Endothelial cell of umbilical vein (primary cell): ENCODE measurements at regions not wholly inside any gene's neighbourhood (a gene's known extent, or its start where the extent isn't known, plus 50 kb on each side); places are given as distances from the start of the nearest gene placed in this dataset.

Experiments used
- BruUV-seq: library from RNA; stranded (reverse); fragments of 400-500 nt; replicated peaks from 2 replicates; lab custom pipeline; 2021; lab: Mats Ljungman, UMichigan
- CTCF ChIA-PET: fragments of 300-600, 350-600 bp; sonication (Branson Sonifier 250); formaldehyde crosslinking; loops from one replicate; lab custom pipeline; 2021; ENCODE audit warnings: antibody characterized with exemption, inconsistent platforms; lab: Charles Lee
- POLR2A ChIA-PET: fragments of 300-600, 350-600 bp; sonication (Branson Sonifier 250); formaldehyde crosslinking; loops from one replicate; lab custom pipeline; 2021; ENCODE audit warnings: antibody characterized with exemption, inconsistent platforms; lab: Charles Lee
- DNase-seq: peaks from one replicate; pipeline ENCODE4 v3.0.0-alpha.2; 2011; ENCODE audit warnings: low read depth, low spot score
- FAIRE-seq: peaks from 2 replicates; lab custom pipeline; 2011; peaks lifted over from hg19 to GRCh38; lab: Jason Lieb, UNC
- H2AFZ ChIP-seq: 2 replicates; pipeline ENCODE4 v1.6.0; 2012; ENCODE audit warnings: low read depth, low read length, control low read depth, inconsistent platforms
- H3K27ac ChIP-seq: 2 replicates; pipeline ENCODE4 v1.5.1; 2011; ENCODE audit warnings: low read depth, mild to moderate bottlenecking, control low read depth, low read length, moderate library complexity; ENCODE audit not compliant: insufficient read depth
- H3K27me3 ChIP-seq, 2 experiments: 2 replicates each; pipeline versions ENCODE4 v1.6.0 to v1.6.1; 2011; ENCODE audit warnings: low read length in 2 of 2, mixed read lengths in 1 of 2; ENCODE audit not compliant: control insufficient read depth in 2 of 2, insufficient read depth in 2 of 2
- H3K36me3 ChIP-seq, 2 experiments: 2 replicates in 1 of 2; 3 replicates in 1 of 2; pipeline ENCODE4 v1.5.1; 2011; ENCODE audit warnings: low read length in 2 of 2, mild to moderate bottlenecking in 1 of 2, moderate library complexity in 1 of 2; ENCODE audit not compliant: control insufficient read depth in 2 of 2, insufficient read depth in 2 of 2; ENCODE audit errors: extremely low read depth in 1 of 2
- H3K4me1 ChIP-seq: 3 replicates; pipeline ENCODE4 v1.5.1; 2011; ENCODE audit warnings: mild to moderate bottlenecking, low read length; ENCODE audit not compliant: control insufficient read depth, insufficient read depth; ENCODE audit errors: extremely low read depth
- H3K4me2 ChIP-seq: 2 replicates; pipeline ENCODE4 v1.6.1; 2011; ENCODE audit warnings: low read length, control low read depth, mixed read lengths; ENCODE audit not compliant: insufficient read depth
- H3K4me3 ChIP-seq, 3 experiments: fragments of 200-600 bp in 1 of 3; sonication (generic), shearing (Covaris generic) in 1 of 3; replicated peaks in 1 of 3; 2 replicates each; pipeline ENCODE4 v1.5.1; 2011 to 2016; ENCODE audit warnings: control low read depth in 3 of 3, low read length in 3 of 3, mild to moderate bottlenecking in 2 of 3, inconsistent platforms in 1 of 3, low read depth in 1 of 3, moderate library complexity in 1 of 3; ENCODE audit not compliant: insufficient read depth in 1 of 3
- H3K79me2 ChIP-seq: 2 replicates; pipeline ENCODE4 v1.6.0; 2012; ENCODE audit warnings: low read length, inconsistent platforms; ENCODE audit not compliant: control insufficient read depth, insufficient read depth
- H3K9ac ChIP-seq: replicated peaks from 2 replicates; pipeline ENCODE3; 2011; ENCODE audit warnings: low read length, control low read depth; ENCODE audit not compliant: insufficient read depth; ENCODE audit errors: extremely low read depth
- H3K9me1 ChIP-seq: replicated peaks from 3 replicates; pipeline ENCODE4 v1.6.0; 2011; ENCODE audit warnings: mild to moderate bottlenecking, low read length; ENCODE audit not compliant: control insufficient read depth, insufficient read depth; ENCODE audit errors: extremely low read depth
- H3K9me3 ChIP-seq: replicated peaks from 2 replicates; pipeline ENCODE4 v1.5.1; 2012; ENCODE audit warnings: low read length, inconsistent platforms; ENCODE audit not compliant: control insufficient read depth, insufficient read depth
- H4K20me1 ChIP-seq: replicated peaks from 2 replicates; pipeline ENCODE3; 2011; ENCODE audit warnings: mild to moderate bottlenecking, low read length; ENCODE audit not compliant: control insufficient read depth, insufficient read depth; ENCODE audit errors: extremely low read depth
- EZH2 ChIP-seq: IDR thresholded peaks from 2 replicates; pipeline ENCODE4 v1.6.1; 2012; ENCODE audit warnings: borderline replicate concordance, low read depth, mild to moderate bottlenecking, moderate library complexity, low read length, inconsistent platforms; ENCODE audit not compliant: severe bottlenecking
- FOS ChIP-seq: IDR thresholded peaks from 2 replicates; pipeline ENCODE4 v1.6.1; 2011; ENCODE audit warnings: mild to moderate bottlenecking, low read length, moderate library complexity, borderline replicate concordance; ENCODE audit not compliant: insufficient read depth
- GATA2 ChIP-seq: IDR thresholded peaks from 2 replicates; pipeline ENCODE4 v1.7.0; 2011; ENCODE audit warnings: low read depth, mild to moderate bottlenecking, moderate library complexity, mixed read lengths, low read length; ENCODE audit not compliant: insufficient read length, insufficient read depth
- JUN ChIP-seq: IDR thresholded peaks from 2 replicates; pipeline ENCODE4 v1.6.1; 2011; ENCODE audit warnings: borderline replicate concordance, low read depth; ENCODE audit not compliant: insufficient read length, insufficient read depth
- MYC ChIP-seq: IDR thresholded peaks from one replicate; pipeline ENCODE4 v1.6.1; 2011; ENCODE audit warnings: mild to moderate bottlenecking, low read depth, low read length
- POLR2A ChIP-seq: IDR thresholded peaks from 2 replicates; pipeline ENCODE4 v1.6.1; 2012; ENCODE audit warnings: low read depth, mild to moderate bottlenecking, control low read depth, low read length
- POLR2AphosphoS5 ChIP-seq: IDR thresholded peaks from 2 replicates; pipeline ENCODE4 v1.6.1; 2012; ENCODE audit warnings: low read depth, mild to moderate bottlenecking, control low read depth, low read length, moderate library complexity; ENCODE audit not compliant: insufficient read depth
- dilution Hi-C: fragments of 300-500 bp; cut with MboI; formaldehyde crosslinking; loops from one replicate; pipeline ENCODE4 v1.15.0; 2019; ENCODE audit warnings: low sequenced_read_pairs; ENCODE audit not compliant: extremely low pct_ligation_motif_present
- intact Hi-C: fragments of 100-400 bp; cut with micrococcal nuclease; formaldehyde crosslinking; loops from one replicate; pipeline ENCODE4 v1.10.0; 2022
- TF ChIP-seq, protein P1 (sequence below): IDR thresholded peaks from 2 replicates; pipeline ENCODE4 v1.6.1; 2011; ENCODE audit not compliant: insufficient read depth, insufficient read length
- TF ChIP-seq, protein P2 (sequence below), 2 donors: IDR thresholded peaks; 1 replicate in 1 of 2; 2 replicates in 1 of 2; pipeline ENCODE4 v1.5.1; 2011; ENCODE audit warnings: low read length in 2 of 2, mild to moderate bottlenecking in 2 of 2, moderate library complexity in 2 of 2, control low read depth in 1 of 2, inconsistent platforms in 1 of 2, low read depth in 1 of 2; ENCODE audit not compliant: insufficient read depth in 1 of 2; ENCODE audit errors: extremely low read depth in 1 of 2

DNA sequence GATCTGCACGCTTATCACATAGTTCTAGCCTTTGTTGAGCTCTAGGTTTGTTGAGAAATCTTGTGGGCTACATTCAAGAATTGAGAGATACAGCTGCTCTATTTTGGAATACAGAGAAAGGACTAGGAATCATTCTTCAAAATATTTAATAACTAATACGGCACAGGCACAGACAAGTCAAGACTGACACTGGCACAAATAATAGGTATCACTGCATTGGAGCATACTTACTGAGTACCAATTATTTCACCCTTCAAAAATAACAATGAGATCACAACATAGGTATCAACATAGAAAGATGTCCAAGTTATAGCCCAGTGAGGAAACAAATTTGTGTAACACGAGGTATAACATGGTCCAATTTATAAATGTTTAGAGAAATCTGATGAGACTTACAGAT lies 133.7 kb upstream of the TSC22D2 start:
- Histone ChIP-seq H4K20me1 (no peaks in the 10 kb centered on the region), H3K4me1 (peaks cover 10% of the 10 kb centered on the region), H3K79me2 (no peaks in the 10 kb centered on the region), H3K27ac (no peak overlapping the region), H3K27me3 (no peaks in the 10 kb centered on the region), H3K4me2 (no peak overlapping the region), H3K9me3 (no peaks in the 10 kb centered on the region), H3K9me1 (no peaks in the 10 kb centered on the region), H3K4me3 (no peak overlapping the region), H2AFZ (no peak overlapping the region), H3K36me3 (no peaks in the 10 kb centered on the region), H3K9ac (no peak overlapping the region)
- dilution Hi-C loops, result no loop called here
- intact Hi-C loops, result no loop called here
- POLR2A ChIA-PET, result no interaction called here
- TF ChIP-seq, protein P1, sequence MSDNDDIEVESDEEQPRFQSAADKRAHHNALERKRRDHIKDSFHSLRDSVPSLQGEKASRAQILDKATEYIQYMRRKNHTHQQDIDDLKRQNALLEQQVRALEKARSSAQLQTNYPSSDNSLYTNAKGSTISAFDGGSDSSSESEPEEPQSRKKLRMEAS, result no peak
- no peak for TF ChIP-seq FOS
- TF ChIP-seq EZH2, result no peak
- no peak for TF ChIP-seq JUN
- no peak for TF ChIP-seq POLR2A
- TF ChIP-seq GATA2, result no peak
- TF ChIP-seq, protein P2, sequence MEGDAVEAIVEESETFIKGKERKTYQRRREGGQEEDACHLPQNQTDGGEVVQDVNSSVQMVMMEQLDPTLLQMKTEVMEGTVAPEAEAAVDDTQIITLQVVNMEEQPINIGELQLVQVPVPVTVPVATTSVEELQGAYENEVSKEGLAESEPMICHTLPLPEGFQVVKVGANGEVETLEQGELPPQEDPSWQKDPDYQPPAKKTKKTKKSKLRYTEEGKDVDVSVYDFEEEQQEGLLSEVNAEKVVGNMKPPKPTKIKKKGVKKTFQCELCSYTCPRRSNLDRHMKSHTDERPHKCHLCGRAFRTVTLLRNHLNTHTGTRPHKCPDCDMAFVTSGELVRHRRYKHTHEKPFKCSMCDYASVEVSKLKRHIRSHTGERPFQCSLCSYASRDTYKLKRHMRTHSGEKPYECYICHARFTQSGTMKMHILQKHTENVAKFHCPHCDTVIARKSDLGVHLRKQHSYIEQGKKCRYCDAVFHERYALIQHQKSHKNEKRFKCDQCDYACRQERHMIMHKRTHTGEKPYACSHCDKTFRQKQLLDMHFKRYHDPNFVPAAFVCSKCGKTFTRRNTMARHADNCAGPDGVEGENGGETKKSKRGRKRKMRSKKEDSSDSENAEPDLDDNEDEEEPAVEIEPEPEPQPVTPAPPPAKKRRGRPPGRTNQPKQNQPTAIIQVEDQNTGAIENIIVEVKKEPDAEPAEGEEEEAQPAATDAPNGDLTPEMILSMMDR (IDR thresholded peaks at IDR 0.05; ENCODE audit: extremely low read depth in 1 of 2, insufficient read depth in 1 of 2, low read depth in 1 of 2, low read length in 2 of 2), result no peak
- TF ChIP-seq POLR2AphosphoS5, result no peak
- no peak for TF ChIP-seq MYC
- CTCF ChIA-PET, result interaction anchor here (1.3 to 1.7 kb wide), 2 partner anchors 8 to 16 kb away, joined by 4 to 6 read pairs; no protein-coding TSS in a partner anchor
- DNase-seq (no peak), FAIRE-seq (no peak)
- no TSS peak for BruUV-seq
